SH-SY5Y (cell line): ENCODE measurements at regions not wholly inside any gene's neighbourhood (a gene's known extent, or its start where the extent isn't known, plus 50 kb on each side); places are given as distances from the start of the nearest gene placed in this dataset.

Experiments
- GATA2 ChIP-seq: IDR thresholded peaks from 2 replicates; pipeline ENCODE4 v1.6.1; 2011; ENCODE audit warnings: mild to moderate bottlenecking, low read depth, low read length
- GATA3 ChIP-seq: IDR thresholded peaks from 2 replicates; pipeline ENCODE4 v1.6.1; 2011; ENCODE audit warnings: low read depth, mild to moderate bottlenecking, low read length, moderate library complexity

DNA sequence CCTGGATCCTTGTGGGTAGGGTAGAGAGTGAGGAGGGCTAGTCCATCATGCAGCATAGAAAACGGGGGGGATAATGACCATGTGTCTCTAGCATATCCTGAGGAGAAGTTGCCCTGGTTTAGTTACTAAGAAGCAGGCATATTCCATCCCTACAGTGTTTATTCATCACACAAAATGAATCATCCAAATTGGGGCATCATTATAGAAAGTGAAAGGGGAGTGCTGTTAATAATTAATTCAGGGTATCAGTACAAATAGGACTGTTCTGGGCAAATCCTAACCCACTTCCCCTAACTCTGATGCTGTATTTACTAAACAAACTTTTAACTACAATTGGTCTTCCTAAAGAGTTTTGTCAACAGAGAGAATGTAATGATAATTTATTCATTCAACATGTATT is 281.1 kb upstream of the ARX start:
- TF ChIP-seq GATA2 (no peak), GATA3 (no peak)
